Amygdala (tissue), 56 donors: ENCODE measurements at regions not wholly inside any gene's neighbourhood (a gene's known extent, or its start where the extent isn't known, plus 50 kb on each side); places are given as distances from the start of the nearest gene placed in this dataset.
"Not testable (repeated sequence)": the region's sequence is repeated elsewhere in the genome, so short reads cannot be mapped to it uniquely, and the experiment has no call there.

Experiments used
- DNase-seq, 56 donors: peaks; one replicate each; lab custom pipeline; 2025; lab: John Stamatoyannopoulos, UW

- DNase-seq, result not testable (repeated sequence)
Measured at GRCh38 chr4:145255311-145255710, 74.9 kb upstream of the OTUD4 start.

GRCh38 chr4:145252190-145252589 lies 71.8 kb upstream of the OTUD4 start:
- DNase-seq, result no peak

- DNase-seq, result no peak
Measured at GRCh38 chr4:145251391-145251790, 71.0 kb upstream of the OTUD4 start.

- DNase-seq, result no peak
Measured at GRCh38 chr4:145248971-145249370, 68.6 kb upstream of the OTUD4 start.

- DNase-seq, result no peak
Measured at GRCh38 chr4:145248502-145248901, 68.1 kb upstream of the OTUD4 start.

GRCh38 chr4:145234091-145234706 lies 53.8 kb upstream of the OTUD4 start:
- peak in 24 of 56 donors; percentile 1 to 64 (median 8) for DNase-seq

- no peak for DNase-seq
Measured at GRCh38 chr4:145231906-145232700, 51.7 kb upstream of the OTUD4 start.

- DNase-seq, result no peak
Measured at GRCh38 chr4:145230726-145231125, 50.3 kb upstream of the OTUD4 start.
